ENCODE measurements at regions not wholly inside any gene's neighbourhood (a gene's known extent, or its start where the extent isn't known, plus 50 kb on each side); places are given as distances from the start of the nearest gene placed in this dataset.
"Not testable (repeated sequence)": the region's sequence is repeated elsewhere in the genome, so short reads cannot be mapped to it uniquely, and the experiment has no call there.

- not testable (repeated sequence) for H3K27ac ChIP-seq (ENCODE audit: low read depth, low read length); H3K27me3 ChIP-seq (ENCODE audit: control insufficient read depth, insufficient read depth, low read length); H3K36me3 ChIP-seq (ENCODE audit: control insufficient read depth, insufficient read depth, low read length); H3K4me1 ChIP-seq (ENCODE audit: control insufficient read depth, insufficient read depth, low read length); H3K9ac ChIP-seq (ENCODE audit: low read length); H3K4me3 ChIP-seq (ENCODE audit: low read depth, low read length)
- H3K9me3 ChIP-seq (ENCODE audit: control insufficient read depth, insufficient read depth, low read depth, low read length) = peaks cover 34% of the 10 kb centered on the region
Measured at GRCh38 chr6:141504318-141504717, 628.4 kb upstream of the GJE1 start.

- no peak overlapping the region for H3K9ac ChIP-seq (ENCODE audit: low read length)
- H3K27me3 ChIP-seq (ENCODE audit: control insufficient read depth, insufficient read depth, low read length) = no peaks in the 10 kb centered on the region
- H3K4me3 ChIP-seq (ENCODE audit: low read depth, low read length) = no peak overlapping the region
- H3K9me3 ChIP-seq (ENCODE audit: control insufficient read depth, insufficient read depth, low read depth, low read length) = peaks cover 32% of the 10 kb centered on the region
- no peaks in the 10 kb centered on the region for H3K36me3 ChIP-seq (ENCODE audit: control insufficient read depth, insufficient read depth, low read length)
- H3K27ac ChIP-seq (ENCODE audit: low read depth, low read length) = no peak overlapping the region
- H3K4me1 ChIP-seq (ENCODE audit: control insufficient read depth, insufficient read depth, low read length) = no peaks in the 10 kb centered on the region
Measured at GRCh38 chr6:141501616-141502015, 631.1 kb upstream of the GJE1 start.

- no peak overlapping the region for H3K27ac ChIP-seq (ENCODE audit: low read depth, low read length)
Measured at GRCh38 chr6:141498977-141499376, 633.7 kb upstream of the GJE1 start.

GRCh38 chr6:141492521-141493284 lies 640.0 kb upstream of the GJE1 start:
- no peak overlapping the region for H3K27ac ChIP-seq (ENCODE audit: low read depth, low read length)
- H3K9ac ChIP-seq (ENCODE audit: low read length) = no peak overlapping the region
- no peaks in the 10 kb centered on the region for H3K36me3 ChIP-seq (ENCODE audit: control insufficient read depth, insufficient read depth, low read length)
- H3K4me3 ChIP-seq (ENCODE audit: low read depth, low read length) = no peak overlapping the region
- H3K27me3 ChIP-seq (ENCODE audit: control insufficient read depth, insufficient read depth, low read length) = no peaks in the 10 kb centered on the region
- peaks cover 12% of the 10 kb centered on the region; the same call in 1 of the 2 replicates for H3K9me3 ChIP-seq (ENCODE audit: control insufficient read depth, insufficient read depth, low read depth, low read length)
- no peaks in the 10 kb centered on the region for H3K4me1 ChIP-seq (ENCODE audit: control insufficient read depth, insufficient read depth, low read length)

More at GRCh38 chr6:141498977-141499376, 633.7 kb upstream of the GJE1 start:
- Histone ChIP-seq H3K9me3 (ENCODE audit: control insufficient read depth, insufficient read depth, low read depth, low read length) (peaks cover 18% of the 10 kb centered on the region), H3K36me3 (ENCODE audit: control insufficient read depth, insufficient read depth, low read length) (no peaks in the 10 kb centered on the region), H3K9ac (ENCODE audit: low read length) (no peak overlapping the region), H3K4me1 (ENCODE audit: control insufficient read depth, insufficient read depth, low read length) (no peaks in the 10 kb centered on the region), H3K4me3 (ENCODE audit: low read depth, low read length) (no peak overlapping the region), H3K27me3 (ENCODE audit: control insufficient read depth, insufficient read depth, low read length) (no peaks in the 10 kb centered on the region)

GRCh38 chr6:141491684-141492083 lies 641.0 kb upstream of the GJE1 start:
- Histone ChIP-seq H3K36me3 (ENCODE audit: control insufficient read depth, insufficient read depth, low read length) (no peaks in the 10 kb centered on the region), H3K4me1 (ENCODE audit: control insufficient read depth, insufficient read depth, low read length) (no peaks in the 10 kb centered on the region), H3K9me3 (ENCODE audit: control insufficient read depth, insufficient read depth, low read depth, low read length) (peaks cover 12% of the 10 kb centered on the region; the same call in 1 of the 2 replicates), H3K27me3 (ENCODE audit: control insufficient read depth, insufficient read depth, low read length) (no peaks in the 10 kb centered on the region), H3K9ac (ENCODE audit: low read length) (no peak overlapping the region), H3K27ac (ENCODE audit: low read depth, low read length) (no peak overlapping the region), H3K4me3 (ENCODE audit: low read depth, low read length) (no peak overlapping the region)

- H3K4me3 ChIP-seq (ENCODE audit: low read depth, low read length) = no peak overlapping the region
- H3K27me3 ChIP-seq (ENCODE audit: control insufficient read depth, insufficient read depth, low read length) = no peaks in the 10 kb centered on the region
- no peaks in the 10 kb centered on the region for H3K4me1 ChIP-seq (ENCODE audit: control insufficient read depth, insufficient read depth, low read length)
- H3K36me3 ChIP-seq (ENCODE audit: control insufficient read depth, insufficient read depth, low read length) = no peaks in the 10 kb centered on the region
- no peak overlapping the region for H3K27ac ChIP-seq (ENCODE audit: low read depth, low read length)
- H3K9ac ChIP-seq (ENCODE audit: low read length) = no peak overlapping the region
- H3K9me3 ChIP-seq (ENCODE audit: control insufficient read depth, insufficient read depth, low read depth, low read length) = peaks cover 7% of the 10 kb centered on the region; the same call in 1 of the 2 replicates
Measured at GRCh38 chr6:141490982-141491381, 641.7 kb upstream of the GJE1 start.

GRCh38 chr6:141488488-141488887 lies 644.2 kb upstream of the GJE1 start:
- H3K4me1 ChIP-seq (ENCODE audit: control insufficient read depth, insufficient read depth, low read length) = no peaks in the 10 kb centered on the region
- H3K4me3 ChIP-seq (ENCODE audit: low read depth, low read length) = no peak overlapping the region
- H3K27me3 ChIP-seq (ENCODE audit: control insufficient read depth, insufficient read depth, low read length) = no peaks in the 10 kb centered on the region
- 0 out of 2 replicates have a peak, but pooled peaks cover 3% of the 10 kb centered on the region for H3K9me3 ChIP-seq (ENCODE audit: control insufficient read depth, insufficient read depth, low read depth, low read length)
- H3K36me3 ChIP-seq (ENCODE audit: control insufficient read depth, insufficient read depth, low read length) = no peaks in the 10 kb centered on the region
- no peak overlapping the region for H3K9ac ChIP-seq (ENCODE audit: low read length)
- H3K27ac ChIP-seq (ENCODE audit: low read depth, low read length) = no peak overlapping the region

GRCh38 chr6:141486942-141487341 lies 645.8 kb upstream of the GJE1 start:
- Histone ChIP-seq H3K9ac (ENCODE audit: low read length) (no peak overlapping the region), H3K9me3 (ENCODE audit: control insufficient read depth, insufficient read depth, low read depth, low read length) (no peaks in the 10 kb centered on the region), H3K27me3 (ENCODE audit: control insufficient read depth, insufficient read depth, low read length) (no peaks in the 10 kb centered on the region), H3K36me3 (ENCODE audit: control insufficient read depth, insufficient read depth, low read length) (no peaks in the 10 kb centered on the region), H3K4me1 (ENCODE audit: control insufficient read depth, insufficient read depth, low read length) (no peaks in the 10 kb centered on the region), H3K27ac (ENCODE audit: low read depth, low read length) (no peak overlapping the region), H3K4me3 (ENCODE audit: low read depth, low read length) (no peak overlapping the region)

- no peaks in the 10 kb centered on the region for H3K36me3 ChIP-seq (ENCODE audit: control insufficient read depth, insufficient read depth, low read length)
- H3K27me3 ChIP-seq (ENCODE audit: control insufficient read depth, insufficient read depth, low read length) = no peaks in the 10 kb centered on the region
- H3K27ac ChIP-seq (ENCODE audit: low read depth, low read length) = no peak overlapping the region
- no peaks in the 10 kb centered on the region for H3K9me3 ChIP-seq (ENCODE audit: control insufficient read depth, insufficient read depth, low read depth, low read length)
- no peak overlapping the region for H3K9ac ChIP-seq (ENCODE audit: low read length)
- H3K4me1 ChIP-seq (ENCODE audit: control insufficient read depth, insufficient read depth, low read length) = no peaks in the 10 kb centered on the region
- no peak overlapping the region for H3K4me3 ChIP-seq (ENCODE audit: low read depth, low read length)
Measured at GRCh38 chr6:141484711-141485110, 648.0 kb upstream of the GJE1 start.

- Histone ChIP-seq H3K9me3 (ENCODE audit: control insufficient read depth, insufficient read depth, low read depth, low read length) (no peaks in the 10 kb centered on the region), H3K4me3 (ENCODE audit: low read depth, low read length) (no peak overlapping the region), H3K4me1 (ENCODE audit: control insufficient read depth, insufficient read depth, low read length) (no peaks in the 10 kb centered on the region), H3K27me3 (ENCODE audit: control insufficient read depth, insufficient read depth, low read length) (no peaks in the 10 kb centered on the region), H3K36me3 (ENCODE audit: control insufficient read depth, insufficient read depth, low read length) (no peaks in the 10 kb centered on the region), H3K27ac (ENCODE audit: low read depth, low read length) (no peak overlapping the region), H3K9ac (ENCODE audit: low read length) (no peak overlapping the region)
Measured at GRCh38 chr6:141483598-141484061, 649.1 kb upstream of the GJE1 start.

GRCh38 chr6:141482796-141483597 lies 649.7 kb upstream of the GJE1 start:
- Histone ChIP-seq H3K27me3 (ENCODE audit: control insufficient read depth, insufficient read depth, low read length) (no peaks in the 10 kb centered on the region), H3K9me3 (ENCODE audit: control insufficient read depth, insufficient read depth, low read depth, low read length) (no peaks in the 10 kb centered on the region), H3K27ac (ENCODE audit: low read depth, low read length) (no peak overlapping the region), H3K36me3 (ENCODE audit: control insufficient read depth, insufficient read depth, low read length) (no peaks in the 10 kb centered on the region), H3K4me1 (ENCODE audit: control insufficient read depth, insufficient read depth, low read length) (no peaks in the 10 kb centered on the region), H3K9ac (ENCODE audit: low read length) (no peak overlapping the region), H3K4me3 (ENCODE audit: low read depth, low read length) (no peak overlapping the region)
